Ovary (tissue), 7 donors: ENCODE measurements at regions not wholly inside any gene's neighbourhood (a gene's known extent, or its start where the extent isn't known, plus 50 kb on each side); places are given as distances from the start of the nearest gene placed in this dataset. TPM values are rescaled to one million over a fixed set of nuclear protein-coding genes. Genes with fewer than 3 reads are reported as not detected.

Experiments used
- DNase-seq, 5 donors: peaks; one replicate each; pipeline ENCODE4 v3.0.0-alpha.2; 2019 to 2020
- H3K27ac ChIP-seq, 2 donors: fragments of 200-600 bp; one replicate each; pipeline versions ENCODE4 v1.5.1 to v1.8.0; 2019 to 2022
- H3K27me3 ChIP-seq: fragments of 200-600 bp; one replicate; pipeline ENCODE4 v1.8.0; 2022
- H3K36me3 ChIP-seq: fragments of 200-600 bp; sonication (generic); one replicate; pipeline ENCODE4 v1.5.1; 2019
- H3K4me1 ChIP-seq: one replicate; pipeline ENCODE4 v1.8.1; 2013; ENCODE audit warnings: mild to moderate bottlenecking, moderate library complexity; ENCODE audit not compliant: insufficient read depth
- H3K4me3 ChIP-seq: fragments of 200-600 bp; sonication (generic); one replicate; pipeline ENCODE4 v1.5.1; 2017
- H3K9me3 ChIP-seq, 2 donors: fragments of 200-600 bp in 1 of 2; sonication (generic) in 1 of 2; one replicate each; pipeline versions ENCODE4 v1.5.1 to v1.8.1; 2013 to 2019; ENCODE audit warnings: mild to moderate bottlenecking in 1 of 2, moderate library complexity in 1 of 2
- CTCF ChIP-seq, 3 donors: fragments of 450-650 bp in 2 of 3; fragments of 200-600 bp in 1 of 3; IDR thresholded peaks; one replicate each; pipeline versions ENCODE4 v1.5.1 to v1.8.0; 2016 to 2022; ENCODE audit warnings: antibody characterized with exemption in 3 of 3, mild to moderate bottlenecking in 1 of 3
- EP300 ChIP-seq: sonication (generic); formaldehyde crosslinking; IDR thresholded peaks from one replicate; pipeline ENCODE4 v1.6.1; 2017; ENCODE audit warnings: antibody characterized with exemption
- POLR2A ChIP-seq: fragments of 450-650 bp; IDR thresholded peaks from one replicate; pipeline ENCODE4 v1.6.1; 2017; ENCODE audit warnings: antibody characterized with exemption, mild to moderate bottlenecking, moderate library complexity
- WGBS, 3 donors: extraction: QIAGEN DNeasy Blood & Tissue Kit in 1 of 3; methylation state at CpG; one replicate each; pipeline versions ENCODE4 v1.1.5 to v1.1.7; 2013 to 2017; 5-methylcytosine and 5-hydroxymethylcytosine counted together
- intact Hi-C, 4 donors: fragments of 100-400 bp; cut with DNase I; formaldehyde crosslinking; loops; one replicate each; pipeline versions ENCODE4 v1.11.0 to v1.15.1; 2022 to 2023
- small RNA-seq: library from RNA; depleted of rRNA; stranded (forward); fragments of <200 nt; gene quantifications from one replicate; pipeline ENCODE3, GENCODE V24; 2016
- donor health status: DM: no; HTN: no; CAD: no; lungs with moderate emphysema.
- donor health status: DM: no; HTN: no; CAD: no.
- donor health status: Bipolar disorder and iron deficiency.
- donor health status: DM: no; HTN: no; CAD: no.
- donor health status: DM: yes; HTN: yes; CAD: no.

GRCh38 chr11:62020661-62021060 lies 53.2 kb upstream of the FTH1 start:
- no peaks in the 10 kb centered on the region for H3K36me3 ChIP-seq
- H3K9me3 ChIP-seq, result no peaks in the 10 kb centered on the region
- no peak for DNase-seq
- whole genome bisulfite sequencing, 3 donors, result 81 to 85% (median 81%) methylated on average over 3 of the region's 3 CpGs
- H3K27ac ChIP-seq, result no peak overlapping the region
- no peaks in the 10 kb centered on the region for H3K4me1 ChIP-seq
- intact Hi-C loops, result no loop called here
- H3K27me3 ChIP-seq, result no peaks in the 10 kb centered on the region
- TF ChIP-seq EP300, result no peak
- TF ChIP-seq POLR2A, result no peak
- no peak for TF ChIP-seq CTCF (IDR thresholded peaks at IDR 0.05)
- no peak overlapping the region for H3K4me3 ChIP-seq

GRCh38 chr11:62018981-62019664 lies 51.7 kb upstream of the FTH1 start:
- WGBS, 3 donors, result 98 to 100% (median 98%) methylated on average over 2 of the region's 2 CpGs
- H3K36me3 ChIP-seq, result no peaks in the 10 kb centered on the region

GRCh38 chr11:62017878-62018655 lies 50.6 kb upstream of the FTH1 start:
- Histone ChIP-seq H3K9me3 (no peaks in the 10 kb centered on the region), H3K4me3 (no peak overlapping the region), H3K36me3 (no peaks in the 10 kb centered on the region), H3K4me1 (no peaks in the 10 kb centered on the region), H3K27me3 (no peaks in the 10 kb centered on the region), H3K27ac (no peak overlapping the region)
- no peak for DNase-seq
- 91 to 92% (median 92%) methylated on average over 15 of the region's 15 CpGs for WGBS, 3 donors
- TF ChIP-seq POLR2A, result no peak
- TF ChIP-seq CTCF (IDR thresholded peaks at IDR 0.05), result no peak
- no peak for TF ChIP-seq EP300
- intact Hi-C loops, result no loop called here

More at GRCh38 chr11:62018981-62019664, 51.7 kb upstream of the FTH1 start:
- Histone ChIP-seq H3K4me1 (no peaks in the 10 kb centered on the region), H3K27ac (no peak overlapping the region), H3K4me3 (no peak overlapping the region), H3K9me3 (no peaks in the 10 kb centered on the region), H3K27me3 (no peaks in the 10 kb centered on the region)
- intact Hi-C loops, result no loop called here
- TF ChIP-seq CTCF (IDR thresholded peaks at IDR 0.05) (no peak), EP300 (no peak), POLR2A (no peak)
- DNase-seq, result no peak

Small RNA genes lying in the stretch of these regions (small RNA-seq; reads per million reads assigned to genes)
- gene AP003733.2, result not detected
